TTC549 (cell line): ENCODE measurements at regions not wholly inside any gene's neighbourhood (a gene's known extent, or its start where the extent isn't known, plus 50 kb on each side); places are given as distances from the start of the nearest gene placed in this dataset.

Experiments used
- FAIRE-seq: peaks from 2 replicates; lab custom pipeline; 2012; peaks lifted over from hg19 to GRCh38; lab: Jason Lieb, UNC

- peak; percentile 79 for FAIRE-seq
Measured at GRCh38 chr4:145234091-145234706, 53.8 kb upstream of the OTUD4 start.

GRCh38 chr4:145231906-145232700, 51.7 kb upstream of the OTUD4 start:
- no peak for FAIRE-seq

- FAIRE-seq = no peak
Measured at GRCh38 chr4:145230726-145231125, 50.3 kb upstream of the OTUD4 start.
